WI38 (cell line): ENCODE measurements at regions not wholly inside any gene's neighbourhood (a gene's known extent, or its start where the extent isn't known, plus 50 kb on each side); places are given as distances from the start of the nearest gene placed in this dataset.

ENCODE experiments used
- H3K4me3 ChIP-seq: 2 replicates; pipeline ENCODE4 v1.5.1; 2011; ENCODE audit warnings: low read depth, mild to moderate bottlenecking, control low read depth, low read length
- CTCF ChIP-seq: IDR thresholded peaks from 2 replicates; pipeline ENCODE4 v1.5.1; 2012; ENCODE audit warnings: low read depth, mild to moderate bottlenecking, control low read depth, low read length

GRCh38 chr4:156596706-156597329 is 374.8 kb downstream of the PDGFC start:
- H3K4me3 ChIP-seq = no peak overlapping the region
- TF ChIP-seq CTCF = no peak

GRCh38 chr4:156596026-156596425 is 375.6 kb downstream of the PDGFC start:
- H3K4me3 ChIP-seq = no peak overlapping the region
- no peak for TF ChIP-seq CTCF

- H3K4me3 ChIP-seq = no peak overlapping the region
- TF ChIP-seq CTCF = no peak
These were observed 376.6 kb downstream of the PDGFC start for GRCh38 chr4:156595041-156595440.

- H3K4me3 ChIP-seq = no peak overlapping the region
- TF ChIP-seq CTCF = no peak
These were observed 377.0 kb downstream of the PDGFC start for GRCh38 chr4:156594624-156595023.

- TF ChIP-seq CTCF = no peak
- no peak overlapping the region for H3K4me3 ChIP-seq
These were observed 378.1 kb downstream of the PDGFC start for GRCh38 chr4:156593464-156593863.

DNA sequence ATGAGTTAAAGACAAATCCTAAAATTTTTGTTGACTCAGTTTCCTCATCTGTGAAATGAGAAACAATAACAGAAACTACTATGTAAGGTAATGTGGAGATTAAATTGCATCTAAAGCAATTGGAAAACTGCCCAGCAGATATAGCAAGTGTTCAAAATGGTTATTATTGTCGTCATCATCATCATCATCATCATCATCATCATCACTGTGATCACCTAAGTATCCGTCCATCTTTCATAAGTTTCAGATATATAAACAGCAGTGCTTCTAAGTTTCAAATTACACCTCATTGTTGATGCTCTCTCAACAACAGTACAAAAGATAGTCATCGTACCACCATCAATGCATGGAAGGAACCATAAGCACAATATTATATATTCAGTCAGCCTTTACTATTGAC is 379.9 kb downstream of the PDGFC start:
- H3K4me3 ChIP-seq = no peak overlapping the region
- no peak for TF ChIP-seq CTCF

GRCh38 chr4:156584100-156584499 is 387.5 kb downstream of the PDGFC start:
- H3K4me3 ChIP-seq = no peak overlapping the region
- no peak for TF ChIP-seq CTCF
